Iris pigment epithelial cell (primary cell): ENCODE measurements at regions not wholly inside any gene's neighbourhood (a gene's known extent, or its start where the extent isn't known, plus 50 kb on each side); places are given as distances from the start of the nearest gene placed in this dataset.

Experiments
- DNase-seq: peaks from one replicate; pipeline ENCODE4 v3.0.0-alpha.2; 2011; ENCODE audit warnings: low read depth

DNA sequence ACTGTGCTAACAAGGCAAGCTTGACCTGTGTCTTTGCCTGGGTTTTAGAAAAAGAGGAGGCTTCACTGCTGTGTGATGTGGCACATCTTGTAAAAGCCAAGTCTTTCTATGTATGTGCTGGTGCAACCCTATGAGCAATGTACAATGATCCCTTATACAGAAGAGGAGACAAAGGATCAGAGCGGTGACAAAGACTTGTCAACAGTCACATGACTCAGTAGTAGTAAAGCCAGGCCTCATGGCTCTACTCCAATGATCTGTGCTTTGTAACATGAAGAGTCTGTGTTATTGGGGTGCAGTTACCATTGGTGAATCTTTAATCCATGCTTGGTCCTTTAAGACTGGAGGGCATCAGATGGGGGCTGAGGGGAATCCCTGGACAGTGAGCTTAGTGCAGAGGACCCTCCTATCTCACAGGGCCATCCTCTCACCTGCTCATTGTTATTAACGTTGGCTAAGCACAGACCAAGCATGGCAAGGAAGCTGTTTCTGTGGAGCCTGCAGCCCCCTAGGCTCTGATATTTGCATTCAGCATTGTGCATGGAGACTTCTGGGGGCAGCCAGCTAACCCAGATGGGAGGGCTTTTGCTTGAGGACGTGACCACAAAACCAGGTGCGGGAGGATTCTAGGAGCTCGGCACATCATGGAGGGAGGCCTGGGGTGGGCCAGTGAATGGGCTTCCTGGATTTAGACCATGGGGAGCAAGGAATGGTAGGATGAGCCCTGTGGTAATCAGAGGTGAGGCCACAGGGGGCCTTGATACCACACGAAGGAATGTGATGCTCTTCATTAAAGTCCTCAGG is 308.8 kb upstream of the ZNF32 start:
- no peak for DNase-seq

DNA sequence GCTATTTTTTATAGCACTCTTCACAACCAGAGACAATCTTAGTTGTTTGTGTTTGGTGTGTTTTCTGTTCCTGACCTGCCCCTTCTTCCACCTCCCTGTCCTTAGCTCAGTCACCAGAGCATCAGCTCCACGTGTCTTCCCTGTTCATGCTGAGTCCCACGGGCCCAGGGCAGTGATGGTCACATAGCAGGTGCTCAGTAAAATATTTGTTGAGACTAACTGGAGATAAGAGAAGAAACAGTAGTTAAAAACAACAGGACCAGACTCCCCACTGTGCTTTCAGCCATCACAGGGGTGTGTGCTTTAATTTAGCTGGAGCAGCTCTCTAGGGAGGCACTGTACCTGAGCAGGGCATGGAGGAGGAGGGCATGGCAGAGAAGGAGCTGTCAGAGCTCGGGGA is 307.3 kb upstream of the ZNF32 start:
- no peak for DNase-seq

DNA sequence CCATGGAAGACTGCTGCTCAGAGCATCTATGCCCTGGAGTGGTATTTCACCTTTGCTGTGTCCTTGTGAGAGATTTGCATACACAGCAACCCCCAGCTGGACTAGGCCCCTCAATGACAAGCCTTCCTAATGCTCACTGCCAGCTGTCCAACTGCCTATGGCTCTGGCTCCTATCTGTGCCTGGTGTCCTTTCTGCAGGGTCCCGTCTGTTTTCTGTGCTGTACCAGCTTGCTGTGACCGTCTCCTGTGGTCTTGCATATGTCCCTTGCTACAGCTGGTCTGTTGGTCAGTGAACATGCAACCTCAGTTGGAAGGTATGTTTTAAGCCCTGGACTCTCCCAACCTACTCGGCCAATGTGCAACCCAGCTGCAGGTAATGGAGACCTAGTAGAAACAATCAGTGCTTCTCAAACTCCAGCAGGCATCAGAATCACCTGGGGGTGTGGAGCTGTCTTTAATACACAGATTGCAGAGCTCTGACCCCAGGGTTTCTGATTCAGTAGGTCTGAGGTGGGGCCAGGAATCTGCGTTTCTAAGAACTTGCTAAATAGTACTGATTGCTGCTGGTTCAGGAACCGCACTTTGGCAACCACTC is 306.4 kb upstream of the ZNF32 start:
- DNase-seq = no peak

DNA sequence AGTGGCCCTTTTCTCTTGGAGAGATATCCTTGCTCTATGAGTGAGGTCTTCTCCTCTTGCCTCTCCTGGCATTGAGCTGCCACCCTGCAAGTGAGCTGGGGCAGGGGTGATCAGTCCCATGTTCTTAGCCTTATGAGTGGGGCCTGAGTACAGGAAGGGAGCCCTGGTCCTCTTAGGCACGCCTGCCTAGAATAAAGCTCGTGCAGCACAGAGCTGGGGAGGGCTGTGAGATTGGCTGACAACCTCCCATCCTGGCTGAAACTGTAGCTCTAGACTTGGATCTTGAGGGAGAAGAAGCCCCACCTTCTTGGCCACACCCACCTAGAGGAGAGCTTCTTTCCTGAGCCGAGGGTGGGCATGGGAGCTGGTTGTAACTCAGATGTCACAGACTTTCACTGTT is 305.0 kb upstream of the ZNF32 start:
- no peak for DNase-seq

DNA sequence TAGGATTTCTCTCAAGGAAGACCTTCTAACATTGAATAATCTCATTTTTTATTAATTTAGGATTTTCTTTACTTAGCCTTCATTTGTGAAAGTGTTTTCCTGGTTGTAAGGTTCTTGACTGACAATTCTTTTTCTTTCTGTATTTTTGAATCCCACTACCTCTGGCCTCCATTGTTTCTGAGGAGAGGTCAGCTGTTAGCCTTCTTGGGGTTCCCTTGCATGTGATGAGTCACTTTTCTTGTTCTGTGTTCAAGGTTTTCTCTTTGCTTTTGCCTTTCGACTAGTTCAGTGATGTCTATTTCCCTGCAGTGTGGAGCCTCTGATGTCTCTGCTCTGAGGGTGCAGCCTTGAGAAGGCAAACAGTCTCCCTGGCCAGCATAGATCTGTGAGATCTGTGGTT is 304.1 kb upstream of the ZNF32 start:
- no peak for DNase-seq

DNA sequence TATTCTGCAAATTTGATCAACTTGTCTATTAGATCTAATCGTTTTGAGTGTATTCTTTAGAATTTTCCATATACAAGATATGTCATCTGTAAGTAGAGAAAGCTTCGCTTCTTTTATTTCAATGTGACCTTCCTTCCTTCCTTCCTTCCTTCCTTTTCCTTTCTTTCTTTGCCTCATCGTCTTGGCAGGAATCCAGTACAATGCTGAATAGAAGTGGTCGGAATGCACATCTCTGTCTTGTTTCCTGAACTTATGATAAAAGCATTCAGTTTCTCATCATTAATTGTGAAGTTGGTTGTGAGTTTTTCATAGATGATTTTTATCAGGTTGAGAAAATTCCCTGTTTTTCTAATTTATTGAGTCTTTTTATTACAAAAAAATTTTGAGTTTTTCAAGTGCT is 300.7 kb upstream of the ZNF32 start:
- no peak for DNase-seq

DNA sequence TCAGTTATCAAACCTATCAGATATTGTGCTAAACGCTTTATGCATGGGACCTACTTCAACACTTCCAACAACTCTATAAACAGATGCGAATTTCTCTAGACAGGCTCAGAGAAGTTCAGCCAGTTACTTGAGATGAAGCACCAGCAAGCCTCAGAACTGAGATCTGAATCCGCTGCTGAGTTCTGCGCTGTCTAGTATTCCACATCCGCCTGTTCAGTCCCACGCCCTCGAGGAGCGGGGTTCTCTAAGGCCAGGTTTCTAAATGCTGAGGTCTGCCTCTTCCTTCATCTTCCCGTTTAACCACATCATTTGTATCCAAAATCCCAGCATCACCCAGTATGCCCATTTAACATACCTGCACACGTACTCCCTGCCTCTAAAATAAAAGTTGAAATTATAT is 297.8 kb upstream of the ZNF32 start:
- no peak for DNase-seq

DNA sequence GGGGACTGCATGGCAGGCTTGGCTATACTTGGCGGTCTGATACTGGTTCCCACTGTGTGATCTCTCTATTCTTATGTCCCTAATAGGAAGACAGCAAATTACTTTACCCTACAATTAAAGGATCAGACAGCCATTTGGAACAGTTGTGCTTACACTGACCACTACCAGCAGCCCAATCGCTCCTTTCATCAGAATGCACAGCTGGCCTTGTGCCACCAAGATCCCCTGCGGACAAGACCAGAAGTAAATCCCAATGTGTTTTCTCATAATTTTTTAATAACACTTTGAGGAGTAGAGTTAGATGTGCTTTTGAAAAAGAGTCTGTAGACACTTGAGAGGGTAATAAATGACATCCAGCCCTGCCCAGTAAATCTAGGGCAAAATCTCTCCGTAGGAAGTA is 297.2 kb upstream of the ZNF32 start:
- no peak for DNase-seq

DNA sequence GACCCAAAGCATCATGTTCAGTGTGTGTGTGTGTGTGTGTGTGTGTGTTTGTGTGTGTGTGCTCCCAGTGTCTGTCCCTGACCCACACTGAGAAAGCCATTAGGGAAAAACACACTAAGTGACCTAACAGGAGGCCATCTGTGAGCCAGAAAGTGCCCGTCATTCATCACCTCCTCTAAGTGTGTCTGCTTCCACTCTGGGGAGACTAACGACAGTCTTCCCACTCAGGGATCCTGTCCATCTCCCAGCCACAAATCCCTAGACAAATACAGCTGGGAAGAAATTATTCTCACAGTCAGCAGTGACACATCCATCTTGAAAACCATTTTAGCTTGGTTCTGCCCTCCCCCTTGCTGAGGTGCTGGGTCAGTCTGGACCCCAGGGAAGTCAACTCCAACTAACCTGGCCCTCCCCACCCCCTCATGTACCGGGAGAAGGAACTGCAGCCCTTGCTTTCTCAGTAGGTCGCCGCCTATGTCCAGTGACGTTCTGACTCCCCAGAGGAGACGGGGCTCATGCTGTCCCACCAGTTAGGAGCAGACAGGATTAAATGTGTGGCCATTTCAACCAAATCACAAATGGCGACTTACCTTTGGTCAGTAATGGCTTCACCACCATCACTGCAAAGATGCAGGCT is 296.5 kb upstream of the ZNF32 start:
- DNase-seq = no peak

DNA sequence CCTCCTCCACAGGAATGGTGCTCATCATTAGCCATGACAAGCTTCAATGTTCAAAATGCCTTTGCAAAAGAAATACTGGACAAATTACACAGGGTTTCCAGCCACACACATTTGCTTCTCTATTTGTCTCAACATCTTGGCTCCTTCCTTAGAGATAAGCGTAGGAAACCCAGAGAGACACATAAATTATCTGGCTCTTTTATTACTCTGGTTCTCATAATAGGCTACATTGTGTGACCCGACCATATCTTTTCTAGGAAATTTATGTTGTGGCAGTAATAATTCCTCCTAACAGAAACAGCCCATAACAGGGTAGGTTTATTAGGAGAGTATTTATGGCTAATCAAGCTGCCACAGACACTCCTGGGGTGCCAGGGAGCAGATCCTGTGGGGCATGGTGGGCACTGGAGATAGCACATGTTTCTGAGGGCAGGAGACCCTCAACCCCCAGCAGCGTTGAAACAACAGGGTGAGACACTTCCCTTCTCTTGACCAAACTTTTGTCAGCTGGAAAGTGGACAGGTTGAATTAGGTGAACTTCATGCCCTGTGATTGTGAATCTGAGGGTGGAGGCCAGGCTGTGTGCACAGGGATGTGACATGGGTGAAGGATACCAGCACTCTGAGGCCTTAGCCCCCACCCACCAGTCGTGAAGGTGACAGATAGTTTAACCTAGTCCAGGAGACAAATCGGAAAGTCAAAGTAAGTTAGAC is 295.9 kb upstream of the ZNF32 start:
- no peak for DNase-seq

DNA sequence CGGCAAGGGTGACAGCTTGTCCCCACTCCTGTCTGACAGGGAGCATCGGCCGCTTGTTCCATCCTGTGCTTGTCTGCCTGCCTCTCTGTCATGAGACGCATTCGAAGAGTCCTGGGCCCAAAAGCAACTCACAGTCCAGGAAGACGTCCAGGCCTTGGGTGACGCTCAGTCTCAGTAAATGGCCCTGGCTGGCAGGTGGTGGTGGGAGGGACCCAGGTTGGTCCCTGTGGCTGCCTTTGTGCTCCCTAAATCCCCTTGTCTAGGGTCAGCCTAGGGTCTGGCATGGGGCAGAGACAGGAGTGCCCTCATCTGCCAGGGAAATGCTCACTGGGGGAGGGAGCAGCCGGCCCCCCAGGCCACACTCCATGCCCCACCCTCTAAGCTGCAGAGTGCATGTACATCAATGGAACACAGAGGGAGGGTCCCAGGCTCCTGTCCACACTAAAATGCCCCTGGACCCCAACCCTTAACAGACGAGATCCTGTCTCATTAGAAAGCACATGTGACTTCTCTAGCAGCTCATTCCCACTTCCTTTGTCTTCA is 295.2 kb upstream of the ZNF32 start:
- no peak for DNase-seq

DNA sequence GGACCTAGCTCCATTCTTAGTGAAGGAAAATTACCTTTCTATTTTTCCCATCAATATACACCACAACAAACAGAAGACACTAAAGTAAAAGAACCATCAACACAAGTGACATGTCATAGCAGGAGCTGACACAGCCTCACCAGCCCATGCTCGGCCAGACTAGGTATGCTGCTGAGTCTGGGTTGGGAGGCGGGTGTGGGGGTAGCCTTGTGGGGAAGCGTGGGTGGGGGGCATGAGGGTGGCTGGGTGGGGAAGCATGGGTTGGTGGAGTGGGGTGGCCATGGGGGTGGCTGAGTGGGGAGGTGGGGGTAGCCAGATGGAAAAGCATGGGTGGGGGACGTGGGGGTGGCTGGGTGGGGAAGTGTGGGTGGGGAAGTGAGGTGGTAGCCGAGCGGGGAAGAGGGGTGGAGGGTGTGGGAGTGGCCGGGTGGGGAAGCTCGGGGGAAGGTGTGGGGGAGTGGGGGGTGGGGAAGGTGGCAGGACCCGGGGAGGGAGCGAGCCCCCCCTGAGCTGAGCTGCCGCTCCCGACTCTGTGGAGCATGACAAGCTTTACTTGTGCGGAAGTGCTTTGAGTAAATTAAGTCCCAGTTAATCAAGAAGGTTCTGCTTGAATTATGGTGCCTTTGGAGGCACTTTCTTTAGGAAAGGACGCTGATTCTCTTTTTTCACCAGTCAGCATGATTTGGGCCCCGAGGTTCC is 294.6 kb upstream of the ZNF32 start:
- no peak for DNase-seq

DNA sequence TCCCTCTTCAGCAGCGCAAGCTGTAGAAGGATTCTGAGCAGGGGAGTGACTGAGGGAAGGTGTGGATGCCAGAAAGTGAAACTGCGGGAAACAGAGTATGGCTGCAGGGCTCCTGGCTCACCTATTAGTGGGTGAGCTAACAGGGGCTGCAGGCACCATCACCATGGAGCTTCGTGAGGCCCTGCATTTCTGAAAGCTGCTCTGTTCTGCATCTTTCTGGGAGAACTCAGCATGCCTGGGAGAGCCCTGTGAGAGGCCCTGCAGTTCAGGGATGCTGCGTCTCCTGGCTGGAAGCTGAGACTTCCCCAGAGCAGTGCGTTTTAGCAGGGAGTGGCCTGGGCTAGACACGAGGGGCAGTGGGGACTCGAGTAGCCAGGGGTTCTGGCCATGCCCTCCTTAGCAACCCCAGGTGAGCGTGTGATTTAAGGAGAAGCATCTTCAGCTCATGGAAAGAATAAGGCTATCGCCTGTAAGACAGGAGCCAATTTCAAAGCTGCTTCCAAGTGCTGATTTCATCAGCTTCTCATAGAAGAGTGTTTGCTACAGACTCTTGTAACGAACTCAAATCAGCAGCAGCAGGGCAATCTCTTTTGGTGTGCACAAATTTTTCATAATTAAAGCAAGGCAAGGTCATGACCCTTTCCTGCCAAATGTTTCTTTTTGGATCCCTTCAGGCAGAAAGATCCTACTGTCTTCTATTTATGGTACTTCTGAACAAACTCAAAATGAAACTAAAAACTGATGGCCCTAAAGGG is 293.6 kb upstream of the ZNF32 start:
- no peak for DNase-seq

DNA sequence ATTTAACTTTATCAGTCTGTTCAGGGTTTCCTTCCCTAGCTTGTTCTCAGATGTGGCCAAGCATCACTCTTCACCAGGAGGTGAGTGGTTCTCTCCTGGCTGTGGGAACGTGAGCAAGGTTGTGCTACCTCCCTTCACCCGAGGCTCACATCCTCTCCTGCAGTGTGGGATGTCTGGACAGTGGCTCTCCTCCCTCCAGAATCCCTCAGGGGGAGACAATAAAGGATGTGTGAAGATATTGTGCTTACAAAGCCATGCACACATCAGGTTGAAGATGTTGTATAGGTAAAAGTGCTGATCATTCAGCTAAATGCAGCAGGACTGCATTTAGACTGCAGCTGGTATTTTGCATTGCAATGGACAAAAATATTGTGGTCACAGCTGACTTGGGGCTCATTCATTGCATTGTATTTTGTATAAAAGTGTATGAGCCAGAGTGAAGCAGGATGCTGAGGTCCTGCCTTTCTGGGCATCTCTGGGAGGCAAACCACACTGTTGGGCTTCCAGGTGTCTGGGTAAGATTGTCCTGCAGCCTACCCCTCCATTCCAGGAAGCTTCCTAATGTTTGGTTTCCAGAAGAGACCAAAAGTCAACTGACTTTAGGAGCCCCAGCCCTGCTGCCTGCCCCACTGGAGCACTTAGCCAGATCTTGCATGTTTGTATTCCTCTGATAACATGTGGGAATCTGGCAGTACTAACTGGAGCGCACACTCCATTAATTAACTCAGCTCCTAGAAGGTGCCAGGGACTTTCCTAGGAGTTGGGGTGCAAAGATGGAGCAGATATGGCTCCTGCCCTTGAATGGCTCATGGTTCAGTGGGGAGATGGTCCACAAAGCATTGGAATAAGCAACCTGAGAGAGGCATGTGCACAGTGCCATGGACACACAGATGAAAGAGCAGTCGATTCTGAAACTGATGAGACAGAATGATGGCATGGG is 292.5 kb upstream of the ZNF32 start:
- no peak for DNase-seq

DNA sequence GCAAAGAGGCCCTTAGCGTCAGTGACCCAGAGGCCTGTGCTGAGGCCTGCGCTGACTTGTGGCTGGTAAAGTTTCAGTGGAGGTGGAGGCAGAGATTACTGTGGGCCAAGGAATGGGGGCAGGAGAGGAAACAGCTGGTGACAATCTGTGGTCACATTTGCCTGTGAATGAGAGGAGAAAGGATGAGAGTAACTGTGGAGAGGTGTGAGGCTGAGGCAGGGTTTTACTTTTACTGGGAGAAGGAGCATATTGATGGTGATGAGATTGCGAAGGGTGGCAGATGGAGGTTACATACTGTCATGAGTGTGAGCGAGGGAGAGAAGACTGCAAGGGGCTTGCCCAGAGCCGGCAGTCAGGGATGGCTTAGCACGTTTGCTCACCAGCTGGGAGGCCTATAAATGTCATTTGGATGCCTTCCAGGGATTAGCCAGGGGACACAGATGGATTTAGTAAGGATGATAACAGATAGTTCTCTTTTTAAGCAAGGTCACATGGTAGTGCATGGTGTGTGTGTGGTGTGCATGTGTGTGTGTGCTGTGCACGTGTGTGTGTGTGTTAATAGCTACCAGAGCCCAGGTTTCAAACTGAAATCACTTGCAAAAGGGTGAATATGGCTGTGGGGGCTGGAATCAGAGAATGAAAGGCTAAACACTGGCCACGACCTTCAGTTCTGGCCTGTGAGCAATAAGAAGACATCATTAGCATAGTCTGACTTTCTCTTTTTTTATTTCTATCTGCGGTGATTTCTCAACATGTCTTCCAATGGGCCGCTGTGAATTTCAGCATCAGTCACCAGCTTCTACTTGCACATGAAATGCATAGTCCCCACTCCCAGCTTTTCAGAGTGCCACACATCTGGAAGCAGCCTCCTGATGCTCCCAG is 291.5 kb upstream of the ZNF32 start:
- no peak for DNase-seq

DNA sequence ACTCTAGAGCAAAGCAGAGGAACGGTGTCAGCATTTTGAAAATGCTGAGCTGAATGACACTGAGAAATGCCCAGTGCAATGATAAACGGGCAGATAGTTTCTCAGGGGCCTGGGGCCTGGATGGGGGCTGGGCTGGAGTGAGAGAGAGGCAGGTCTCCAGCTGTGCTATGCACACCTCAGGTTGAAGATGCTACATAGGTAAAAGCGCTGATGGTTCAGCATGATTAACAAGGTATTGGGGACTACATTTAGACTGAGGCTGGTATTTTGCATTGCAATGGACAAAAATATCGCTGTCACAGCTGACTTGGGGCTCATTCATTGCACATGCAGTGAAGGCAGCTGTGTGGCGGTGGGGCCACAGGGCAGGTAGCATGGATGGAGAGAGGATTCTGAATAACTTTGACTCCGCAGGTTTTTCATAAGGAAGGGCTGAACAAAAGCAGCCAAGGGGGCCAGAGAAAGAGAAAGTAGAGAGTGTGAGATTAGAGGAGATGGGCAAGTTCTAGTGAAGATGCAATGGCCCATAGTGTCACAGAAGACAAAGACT is 290.8 kb upstream of the ZNF32 start:
- no peak for DNase-seq

DNA sequence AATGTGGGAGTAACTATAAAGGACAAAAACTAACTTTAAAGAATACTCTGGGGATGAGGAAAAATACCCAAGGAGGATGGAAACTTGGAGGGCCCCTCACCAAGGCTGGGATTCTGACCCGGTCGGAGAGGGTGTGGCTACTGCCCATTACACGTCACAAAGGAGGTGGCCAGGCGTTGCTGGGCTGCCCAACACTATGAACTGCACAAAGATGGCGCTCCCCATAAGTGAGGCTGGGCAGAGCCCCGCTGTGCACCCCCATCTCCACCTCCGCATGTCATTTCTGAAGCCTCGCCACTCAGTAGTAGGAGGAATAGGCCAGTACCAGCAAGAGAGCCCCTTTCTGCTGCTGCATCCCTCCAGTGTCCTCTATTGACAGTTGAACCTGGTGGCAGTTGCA is 290.1 kb upstream of the ZNF32 start:
- no peak for DNase-seq

DNA sequence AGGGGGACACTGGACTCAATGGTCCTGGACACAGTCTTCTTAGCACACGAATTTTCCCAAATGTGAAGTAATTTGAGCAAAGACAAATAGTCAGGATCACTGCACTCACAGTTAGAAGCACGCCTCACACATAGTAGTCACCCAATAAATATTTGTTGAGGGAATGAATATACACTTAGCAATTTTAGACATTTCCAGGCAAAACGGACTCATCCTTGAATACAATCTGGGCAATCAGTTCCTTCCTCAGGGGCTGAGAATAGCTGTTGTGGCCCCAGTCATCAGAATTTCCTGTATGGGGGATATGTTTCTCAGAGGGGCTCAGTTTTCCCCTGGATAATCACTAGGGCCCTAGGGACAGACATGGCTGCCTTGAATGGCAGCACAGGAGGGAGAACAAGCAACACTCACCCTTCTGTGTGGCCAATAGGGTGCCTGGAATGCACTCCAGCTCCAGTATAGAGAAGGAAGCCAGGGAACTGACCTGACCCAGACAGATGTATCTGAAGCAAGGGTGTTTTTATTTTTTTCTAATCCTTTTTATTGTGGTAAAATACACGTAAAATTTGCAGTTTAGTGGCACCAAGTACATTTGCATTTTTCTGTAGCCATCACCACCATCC is 282.7 kb upstream of the ZNF32 start:
- peak; percentile 71 for DNase-seq
